ENCODE measurements at regions not wholly inside any gene's neighbourhood (a gene's known extent, or its start where the extent isn't known, plus 50 kb on each side); places are given as distances from the start of the nearest gene placed in this dataset.

GRCh38 chr4:108272561-108272960 is 103.8 kb upstream of the LEF1 start:
- no peak for TF ChIP-seq CTCF (conservative IDR thresholded peaks at IDR 0.05; ENCODE audit: control insufficient read depth, insufficient read depth, low read depth, low read length)
- H3K4me3 ChIP-seq (ENCODE audit: control insufficient read depth, low read depth, low read length) = no peak overlapping the region
- DNase-seq (ENCODE audit: low read depth) = peak; percentile 42

- no peak overlapping the region for H3K4me3 ChIP-seq (ENCODE audit: control insufficient read depth, low read depth, low read length)
- DNase-seq (ENCODE audit: low read depth) = peak; percentile 3
- TF ChIP-seq CTCF (conservative IDR thresholded peaks at IDR 0.05; ENCODE audit: control insufficient read depth, insufficient read depth, low read depth, low read length) = no peak
Observed at GRCh38 chr4:108272046-108272445, 103.3 kb upstream of the LEF1 start.

- peak; percentile 70 for DNase-seq (ENCODE audit: low read depth)
- TF ChIP-seq CTCF (conservative IDR thresholded peaks at IDR 0.05; ENCODE audit: control insufficient read depth, insufficient read depth, low read depth, low read length) = no peak
- H3K4me3 ChIP-seq (ENCODE audit: control insufficient read depth, low read depth, low read length) = no peak overlapping the region
Observed at GRCh38 chr4:108270466-108271450, 102.0 kb upstream of the LEF1 start.

- DNase-seq (ENCODE audit: low read depth) = no peak
- no peak overlapping the region for H3K4me3 ChIP-seq (ENCODE audit: control insufficient read depth, low read depth, low read length)
- no peak for TF ChIP-seq CTCF (conservative IDR thresholded peaks at IDR 0.05; ENCODE audit: control insufficient read depth, insufficient read depth, low read depth, low read length)
Observed at GRCh38 chr4:108264693-108265092, 96.0 kb upstream of the LEF1 start.

GRCh38 chr4:108263057-108263456 is 94.3 kb upstream of the LEF1 start:
- no peak for TF ChIP-seq CTCF (conservative IDR thresholded peaks at IDR 0.05; ENCODE audit: control insufficient read depth, insufficient read depth, low read depth, low read length)
- H3K4me3 ChIP-seq (ENCODE audit: control insufficient read depth, low read depth, low read length) = no peak overlapping the region
- DNase-seq (ENCODE audit: low read depth) = no peak

- no peak overlapping the region for H3K4me3 ChIP-seq (ENCODE audit: control insufficient read depth, low read depth, low read length)
- no peak for DNase-seq (ENCODE audit: low read depth)
Observed at GRCh38 chr4:108261026-108261425, 92.3 kb upstream of the LEF1 start.

More at GRCh38 chr4:108261026-108261425, 92.3 kb upstream of the LEF1 start:
- no peak for TF ChIP-seq CTCF (conservative IDR thresholded peaks at IDR 0.05; ENCODE audit: control insufficient read depth, insufficient read depth, low read depth, low read length)

Measured in fibroblast of mammary gland (primary cell).